ENCODE measurements at regions not wholly inside any gene's neighbourhood (a gene's known extent, or its start where the extent isn't known, plus 50 kb on each side); places are given as distances from the start of the nearest gene placed in this dataset.

DNA sequence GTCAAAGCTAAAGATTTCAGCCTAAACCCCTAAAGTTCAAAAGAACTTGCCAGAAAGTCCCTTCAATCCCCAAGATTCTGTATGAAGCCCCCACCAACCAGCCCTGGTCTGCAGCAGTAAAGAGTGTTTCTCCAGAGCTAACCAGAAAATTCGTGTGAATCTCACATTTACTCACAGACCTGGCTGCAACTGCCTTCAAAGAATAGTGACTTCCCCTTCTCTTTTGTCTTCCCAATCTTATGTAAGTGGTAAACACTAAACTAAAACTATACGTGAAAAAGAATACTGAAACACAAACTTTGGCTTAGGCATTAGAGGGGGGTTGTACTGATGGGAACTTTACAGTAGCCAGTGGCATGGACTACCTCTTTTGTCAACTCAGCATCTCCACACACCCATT is 50.6 kb upstream of the SETBP1 start:
- Mint-ChIP-seq H3K4me1 (ENCODE audit: unreplicated experiment) (peaks cover 5% of the 10 kb centered on the region), H3K27ac (no peak overlapping the region), H3K4me3 (no peak overlapping the region), H3K27me3 (peaks cover 5% of the 10 kb centered on the region), H3K9me3 (no peaks in the 10 kb centered on the region), H3K36me3 (no peaks in the 10 kb centered on the region)
- TF ChIP-seq, protein P1, sequence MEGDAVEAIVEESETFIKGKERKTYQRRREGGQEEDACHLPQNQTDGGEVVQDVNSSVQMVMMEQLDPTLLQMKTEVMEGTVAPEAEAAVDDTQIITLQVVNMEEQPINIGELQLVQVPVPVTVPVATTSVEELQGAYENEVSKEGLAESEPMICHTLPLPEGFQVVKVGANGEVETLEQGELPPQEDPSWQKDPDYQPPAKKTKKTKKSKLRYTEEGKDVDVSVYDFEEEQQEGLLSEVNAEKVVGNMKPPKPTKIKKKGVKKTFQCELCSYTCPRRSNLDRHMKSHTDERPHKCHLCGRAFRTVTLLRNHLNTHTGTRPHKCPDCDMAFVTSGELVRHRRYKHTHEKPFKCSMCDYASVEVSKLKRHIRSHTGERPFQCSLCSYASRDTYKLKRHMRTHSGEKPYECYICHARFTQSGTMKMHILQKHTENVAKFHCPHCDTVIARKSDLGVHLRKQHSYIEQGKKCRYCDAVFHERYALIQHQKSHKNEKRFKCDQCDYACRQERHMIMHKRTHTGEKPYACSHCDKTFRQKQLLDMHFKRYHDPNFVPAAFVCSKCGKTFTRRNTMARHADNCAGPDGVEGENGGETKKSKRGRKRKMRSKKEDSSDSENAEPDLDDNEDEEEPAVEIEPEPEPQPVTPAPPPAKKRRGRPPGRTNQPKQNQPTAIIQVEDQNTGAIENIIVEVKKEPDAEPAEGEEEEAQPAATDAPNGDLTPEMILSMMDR (conservative IDR thresholded peaks at IDR 0.05) = no peak
- no peak for DNase-seq (ENCODE audit: extremely low spot score, unreplicated experiment)
